ENCODE measurements at regions not wholly inside any gene's neighbourhood (a gene's known extent, or its start where the extent isn't known, plus 50 kb on each side); places are given as distances from the start of the nearest gene placed in this dataset.

- DNase-seq (ENCODE audit: low read depth in 1 of 2, low spot score in 2 of 2) (no peak), FAIRE-seq (no peak)
- H4K91ac ChIP-seq (replicated peaks; ENCODE audit: insufficient read length, low read length): no peak overlapping the region
- TF ChIP-seq MAFK (IDR thresholded peaks at IDR 0.05; ENCODE audit: low read depth, low read length): no peak
- no peak for TF ChIP-seq SIX5 (IDR thresholded peaks at IDR 0.05; ENCODE audit: low read depth, low read length)
- TF ChIP-seq TAF7 (optimal IDR thresholded peaks at IDR 0.05; ENCODE audit: borderline replicate concordance, low read depth, low read length): no peak
- no peak for TF ChIP-seq CREB1 (IDR thresholded peaks at IDR 0.05)
- no peak overlapping the region for H3K14ac ChIP-seq (ENCODE audit: insufficient read length)
- no peak overlapping the region for H3K4ac ChIP-seq (replicated peaks; ENCODE audit: insufficient read length, low read depth, low read length)
- no peak overlapping the region for H3K56ac ChIP-seq (replicated peaks; ENCODE audit: insufficient read length, low read depth, low read length)
- no peak overlapping the region for H2AFZ ChIP-seq (ENCODE audit: low read length)
- no peaks in the 10 kb centered on the region for H3K27me3 ChIP-seq (replicated peaks in 1 of 4; ENCODE audit: control insufficient read depth in 3 of 4, extremely low read depth in 1 of 4, insufficient read depth in 3 of 4, low read length in 3 of 4)
- no peak overlapping the region for H3K23ac ChIP-seq (ENCODE audit: insufficient read length)
- no peaks in the 10 kb centered on the region for H3K4me1 ChIP-seq (replicated peaks in 1 of 4; ENCODE audit: control insufficient read depth in 3 of 4, insufficient read depth in 4 of 4, low read length in 3 of 4)
- H2BK20ac ChIP-seq (ENCODE audit: low read length): no peak overlapping the region
- H4K20me1 ChIP-seq (replicated peaks in 1 of 2; ENCODE audit: control insufficient read depth in 1 of 2, insufficient read depth in 2 of 2, low read length in 2 of 2): no peaks in the 10 kb centered on the region
- no peak overlapping the region for H2BK120ac ChIP-seq (replicated peaks; ENCODE audit: low read depth, low read length)
- no peak overlapping the region for H3K27ac ChIP-seq (ENCODE audit: low read depth, low read length)
- ChIA-PET POLR2A (ENCODE audit: partially characterized antibody) (no interaction called here), CTCF (ENCODE audit: partially characterized antibody) (no interaction called here)
- H2AK5ac ChIP-seq (ENCODE audit: low read depth, low read length): no peak overlapping the region
- H2BK15ac ChIP-seq (ENCODE audit: low read length): no peak overlapping the region
- no peaks in the 10 kb centered on the region for H3K36me3 ChIP-seq (ENCODE audit: control insufficient read depth in 2 of 4, insufficient read depth in 4 of 4, low read length in 3 of 4)
- H3K23me2 ChIP-seq (ENCODE audit: low read depth, low read length): no peaks in the 10 kb centered on the region
- H3K9ac ChIP-seq (replicated peaks in 1 of 4; ENCODE audit: extremely low read depth in 1 of 4, low read depth in 3 of 4, low read length in 3 of 4): no peak overlapping the region
- H3K9me3 ChIP-seq (ENCODE audit: insufficient read depth in 2 of 2, low read depth in 1 of 2, low read length in 1 of 2): 0 out of 4 replicates have a peak, but pooled peaks cover 0 to 3% of the 10 kb centered on the region in 2 experiments
- H4K5ac ChIP-seq (ENCODE audit: insufficient read length, low read depth, low read length): no peak overlapping the region
- H3K79me2 ChIP-seq (ENCODE audit: control insufficient read depth in 1 of 2, insufficient read depth in 2 of 2, low read length in 2 of 2): no peaks in the 10 kb centered on the region
- H3K79me1 ChIP-seq (ENCODE audit: low read depth, low read length): no peaks in the 10 kb centered on the region
- WGBS, 2 experiments (ENCODE audit: extremely low coverage in 1 of 2, insufficient coverage in 1 of 2, insufficient read length in 1 of 2, insufficient replicate concordance in 2 of 2, low coverage in 1 of 2, low lambda C conversion rate in 2 of 2, missing lambda C conversion rate in 1 of 2): 92% methylated on average over 2 of the region's 2 CpGs; no CpG with 5 or more reads in 1 of the 2 experiments
- no peak overlapping the region for H3K4me2 ChIP-seq (ENCODE audit: insufficient read depth in 1 of 2, low read depth in 2 of 2, low read length in 2 of 2)
- H3K18ac ChIP-seq (ENCODE audit: extremely low read depth, low read length): no peak overlapping the region
- no peak overlapping the region for H3K4me3 ChIP-seq (ENCODE audit: extremely low read depth in 1 of 4, insufficient read depth in 2 of 4, low read depth in 3 of 4, low read length in 4 of 4)
- no peak overlapping the region for H2BK5ac ChIP-seq (ENCODE audit: low read depth, low read length)
- H4K8ac ChIP-seq (ENCODE audit: extremely low read depth, insufficient read depth, low read length): no peak overlapping the region
- no peak overlapping the region for H2BK12ac ChIP-seq (ENCODE audit: low read depth, low read length)
Measured at GRCh38 chr18:39435209-39435608, 1869.6 kb upstream of the CELF4 start.

Data from H1 (cell line).